Suprapubic skin (tissue), 3 donors: ENCODE measurements at regions not wholly inside any gene's neighbourhood (a gene's known extent, or its start where the extent isn't known, plus 50 kb on each side); places are given as distances from the start of the nearest gene placed in this dataset.

ENCODE experiments used
- EP300 ChIP-seq: sonication (generic); formaldehyde crosslinking; IDR thresholded peaks from one replicate; pipeline ENCODE4 v1.6.1; 2017; ENCODE audit warnings: antibody characterized with exemption
- POLR2A ChIP-seq, 2 donors: fragments of 450-650 bp; IDR thresholded peaks; one replicate each; pipeline ENCODE4 v1.6.1; 2017; ENCODE audit warnings: antibody characterized with exemption in 2 of 2, mild to moderate bottlenecking in 2 of 2, moderate library complexity in 2 of 2
- TF ChIP-seq, protein P1 (sequence below), 2 donors: fragments of 200-600 bp in 1 of 2; fragments of 450-650 bp in 1 of 2; sonication (generic) in 1 of 2; IDR thresholded peaks; one replicate each; pipeline ENCODE4 v1.5.1; 2016 to 2019; ENCODE audit warnings: antibody characterized with exemption in 2 of 2, mild to moderate bottlenecking in 1 of 2, moderate library complexity in 1 of 2

DNA sequence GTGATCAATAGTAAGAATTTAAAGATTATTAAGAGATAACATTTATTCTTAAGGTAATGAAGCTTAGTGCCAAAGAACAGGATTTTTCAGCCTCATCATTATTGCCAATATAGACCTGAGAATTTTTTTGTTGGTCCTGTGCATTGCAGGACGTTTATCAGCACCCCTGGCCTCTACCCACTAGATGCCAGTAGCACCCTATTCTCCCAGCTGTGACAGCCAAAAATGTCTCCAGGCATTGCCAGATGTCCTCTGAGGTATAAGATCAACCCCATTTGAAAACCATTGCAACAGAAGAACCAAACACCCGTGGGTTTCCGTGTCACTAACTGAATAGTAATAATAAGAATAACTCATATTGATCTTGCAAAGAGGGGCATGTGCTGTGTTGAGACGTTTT, 700.0 kb upstream of the SOX11 start:
- TF ChIP-seq, protein P1, sequence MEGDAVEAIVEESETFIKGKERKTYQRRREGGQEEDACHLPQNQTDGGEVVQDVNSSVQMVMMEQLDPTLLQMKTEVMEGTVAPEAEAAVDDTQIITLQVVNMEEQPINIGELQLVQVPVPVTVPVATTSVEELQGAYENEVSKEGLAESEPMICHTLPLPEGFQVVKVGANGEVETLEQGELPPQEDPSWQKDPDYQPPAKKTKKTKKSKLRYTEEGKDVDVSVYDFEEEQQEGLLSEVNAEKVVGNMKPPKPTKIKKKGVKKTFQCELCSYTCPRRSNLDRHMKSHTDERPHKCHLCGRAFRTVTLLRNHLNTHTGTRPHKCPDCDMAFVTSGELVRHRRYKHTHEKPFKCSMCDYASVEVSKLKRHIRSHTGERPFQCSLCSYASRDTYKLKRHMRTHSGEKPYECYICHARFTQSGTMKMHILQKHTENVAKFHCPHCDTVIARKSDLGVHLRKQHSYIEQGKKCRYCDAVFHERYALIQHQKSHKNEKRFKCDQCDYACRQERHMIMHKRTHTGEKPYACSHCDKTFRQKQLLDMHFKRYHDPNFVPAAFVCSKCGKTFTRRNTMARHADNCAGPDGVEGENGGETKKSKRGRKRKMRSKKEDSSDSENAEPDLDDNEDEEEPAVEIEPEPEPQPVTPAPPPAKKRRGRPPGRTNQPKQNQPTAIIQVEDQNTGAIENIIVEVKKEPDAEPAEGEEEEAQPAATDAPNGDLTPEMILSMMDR (IDR thresholded peaks at IDR 0.05): no peak
- TF ChIP-seq EP300 (no peak), POLR2A (IDR thresholded peaks at IDR 0.05) (no peak)
